ENCODE measurements at regions not wholly inside any gene's neighbourhood (a gene's known extent, or its start where the extent isn't known, plus 50 kb on each side); places are given as distances from the start of the nearest gene placed in this dataset.

DNA sequence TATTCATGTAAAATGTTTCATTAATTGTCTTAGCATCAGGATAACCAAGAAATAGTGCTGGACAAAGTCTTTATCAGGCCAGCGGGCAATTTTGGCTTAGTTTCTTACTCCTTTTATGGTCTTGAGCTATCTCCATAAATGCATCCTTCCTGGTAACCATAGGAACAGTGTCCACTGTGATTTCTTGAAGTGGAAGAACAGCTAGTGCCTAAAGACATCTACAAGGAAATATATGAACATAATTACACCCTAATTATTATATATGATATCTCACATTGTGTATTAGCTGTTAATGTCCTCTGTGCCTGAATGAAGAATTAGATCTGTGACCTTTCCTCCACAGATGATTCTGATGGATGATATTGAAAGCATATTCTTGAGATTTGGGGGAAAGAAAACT is 286.7 kb upstream of the ATXN7L3B start:
- TF ChIP-seq, protein P1, sequence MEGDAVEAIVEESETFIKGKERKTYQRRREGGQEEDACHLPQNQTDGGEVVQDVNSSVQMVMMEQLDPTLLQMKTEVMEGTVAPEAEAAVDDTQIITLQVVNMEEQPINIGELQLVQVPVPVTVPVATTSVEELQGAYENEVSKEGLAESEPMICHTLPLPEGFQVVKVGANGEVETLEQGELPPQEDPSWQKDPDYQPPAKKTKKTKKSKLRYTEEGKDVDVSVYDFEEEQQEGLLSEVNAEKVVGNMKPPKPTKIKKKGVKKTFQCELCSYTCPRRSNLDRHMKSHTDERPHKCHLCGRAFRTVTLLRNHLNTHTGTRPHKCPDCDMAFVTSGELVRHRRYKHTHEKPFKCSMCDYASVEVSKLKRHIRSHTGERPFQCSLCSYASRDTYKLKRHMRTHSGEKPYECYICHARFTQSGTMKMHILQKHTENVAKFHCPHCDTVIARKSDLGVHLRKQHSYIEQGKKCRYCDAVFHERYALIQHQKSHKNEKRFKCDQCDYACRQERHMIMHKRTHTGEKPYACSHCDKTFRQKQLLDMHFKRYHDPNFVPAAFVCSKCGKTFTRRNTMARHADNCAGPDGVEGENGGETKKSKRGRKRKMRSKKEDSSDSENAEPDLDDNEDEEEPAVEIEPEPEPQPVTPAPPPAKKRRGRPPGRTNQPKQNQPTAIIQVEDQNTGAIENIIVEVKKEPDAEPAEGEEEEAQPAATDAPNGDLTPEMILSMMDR (IDR thresholded peaks at IDR 0.05) = no peak
- TF ChIP-seq ZFX (IDR thresholded peaks at IDR 0.05; ENCODE audit: borderline replicate concordance) = no peak
